Osteoblast (primary cell): ENCODE measurements at regions not wholly inside any gene's neighbourhood (a gene's known extent, or its start where the extent isn't known, plus 50 kb on each side); places are given as distances from the start of the nearest gene placed in this dataset.

Experiments used
- DNase-seq: peaks from one replicate; pipeline ENCODE4 v3.0.0; 2011; ENCODE audit warnings: low spot score, mixed read lengths; ENCODE audit not compliant: insufficient read length; ENCODE audit errors: missing footprints
- H2AFZ ChIP-seq: 2 replicates; pipeline ENCODE4 v1.6.0; 2011; ENCODE audit warnings: mild to moderate bottlenecking, low read length
- H3K27ac ChIP-seq: 2 replicates; pipeline ENCODE4 v1.5.1; 2011; ENCODE audit warnings: mild to moderate bottlenecking, low read depth, low read length, moderate library complexity
- H3K27me3 ChIP-seq: 2 replicates; pipeline ENCODE4 v1.6.0; 2012; ENCODE audit warnings: mild to moderate bottlenecking, control low read depth, inconsistent platforms, low read length, moderate library complexity; ENCODE audit not compliant: insufficient read depth
- H3K36me3 ChIP-seq: 2 replicates; pipeline ENCODE4 v1.5.1; 2011; ENCODE audit warnings: mild to moderate bottlenecking, low read length, control low read depth, moderate library complexity; ENCODE audit not compliant: insufficient read depth
- H3K4me1 ChIP-seq: 2 replicates; pipeline ENCODE4 v1.5.1; 2011; ENCODE audit warnings: mild to moderate bottlenecking, low read length, control low read depth, moderate library complexity; ENCODE audit not compliant: insufficient read depth
- H3K4me2 ChIP-seq: 2 replicates; pipeline ENCODE4 v1.6.0; 2011; ENCODE audit warnings: mild to moderate bottlenecking, low read length; ENCODE audit not compliant: insufficient read depth
- H3K4me3 ChIP-seq: fragments of 200-600 bp; sonication (generic); 3 replicates; pipeline ENCODE4 v1.5.1; 2012; ENCODE audit warnings: mild to moderate bottlenecking, low read length, inconsistent platforms; ENCODE audit not compliant: insufficient read depth
- H3K79me2 ChIP-seq: 2 replicates; pipeline ENCODE4 v1.6.0; 2012; ENCODE audit warnings: mild to moderate bottlenecking, low read length, control low read depth, inconsistent platforms; ENCODE audit not compliant: insufficient read depth
- H3K9me3 ChIP-seq: 2 replicates; pipeline ENCODE4 v1.5.1; 2011; ENCODE audit warnings: low read depth, low read length, control low read depth
- H4K20me1 ChIP-seq: 2 replicates; pipeline ENCODE4 v1.6.0; 2012; ENCODE audit warnings: mild to moderate bottlenecking, low read length, control low read depth; ENCODE audit not compliant: insufficient read depth
- CTCF ChIP-seq: IDR thresholded peaks from 2 replicates; pipeline ENCODE4 v1.5.1; 2011; ENCODE audit warnings: mild to moderate bottlenecking, low read depth, low read length, moderate library complexity; ENCODE audit errors: extremely low read depth

- DNase-seq = no peak
- Histone ChIP-seq H3K4me1 (no peaks in the 10 kb centered on the region), H3K36me3 (no peaks in the 10 kb centered on the region), H3K27me3 (no peaks in the 10 kb centered on the region), H3K9me3 (peaks cover 1% of the 10 kb centered on the region), H4K20me1 (no peaks in the 10 kb centered on the region), H3K4me2 (no peak overlapping the region), H3K79me2 (no peaks in the 10 kb centered on the region), H3K27ac (no peak overlapping the region), H3K4me3 (no peak overlapping the region), H2AFZ (no peak overlapping the region)
- TF ChIP-seq CTCF = no peak
Observed at GRCh38 chr5:3317051-3317795, 278.4 kb upstream of the IRX1 start.

GRCh38 chr5:3313569-3313968 lies 282.1 kb upstream of the IRX1 start:
- no peaks in the 10 kb centered on the region for H3K79me2 ChIP-seq
- H2AFZ ChIP-seq = no peak overlapping the region
- no peaks in the 10 kb centered on the region for H3K27me3 ChIP-seq
- no peak overlapping the region for H3K4me2 ChIP-seq
- H4K20me1 ChIP-seq = no peaks in the 10 kb centered on the region
- H3K4me1 ChIP-seq = no peaks in the 10 kb centered on the region
- peaks cover 1% of the 10 kb centered on the region for H3K9me3 ChIP-seq
- TF ChIP-seq CTCF = no peak
- no peak overlapping the region for H3K27ac ChIP-seq
- no peak overlapping the region for H3K4me3 ChIP-seq
- H3K36me3 ChIP-seq = no peaks in the 10 kb centered on the region
- no peak for DNase-seq

GRCh38 chr5:3312299-3312698 lies 283.3 kb upstream of the IRX1 start:
- Histone ChIP-seq H4K20me1 (no peaks in the 10 kb centered on the region), H3K27me3 (no peaks in the 10 kb centered on the region), H3K4me1 (no peaks in the 10 kb centered on the region), H2AFZ (no peak overlapping the region), H3K79me2 (no peaks in the 10 kb centered on the region), H3K4me2 (no peak overlapping the region), H3K4me3 (no peak overlapping the region), H3K9me3 (peaks cover 1% of the 10 kb centered on the region), H3K36me3 (no peaks in the 10 kb centered on the region), H3K27ac (no peak overlapping the region)
- no peak for TF ChIP-seq CTCF
- no peak for DNase-seq

- H2AFZ ChIP-seq = no peak overlapping the region
Observed at GRCh38 chr5:3311433-3311832, 284.2 kb upstream of the IRX1 start.

More at GRCh38 chr5:3311433-3311832, 284.2 kb upstream of the IRX1 start:
- no peaks in the 10 kb centered on the region for H3K27me3 ChIP-seq
- H4K20me1 ChIP-seq = no peaks in the 10 kb centered on the region
- no peaks in the 10 kb centered on the region for H3K4me1 ChIP-seq
- no peak overlapping the region for H3K4me2 ChIP-seq
- DNase-seq = no peak
- no peak for TF ChIP-seq CTCF
- no peaks in the 10 kb centered on the region for H3K79me2 ChIP-seq
- no peaks in the 10 kb centered on the region for H3K36me3 ChIP-seq
- no peak overlapping the region for H3K4me3 ChIP-seq
- H3K27ac ChIP-seq = no peak overlapping the region
- no peaks in the 10 kb centered on the region for H3K9me3 ChIP-seq
